OCI-LY7 (cell line): ENCODE measurements at regions not wholly inside any gene's neighbourhood (a gene's known extent, or its start where the extent isn't known, plus 50 kb on each side); places are given as distances from the start of the nearest gene placed in this dataset.

Experiments
- CTCF ChIP-seq: fragments of 200-600 bp; sonication (generic); conservative IDR thresholded peaks from 2 replicates; pipeline ENCODE4 v1.5.1; 2014; ENCODE audit warnings: mild to moderate bottlenecking, antibody characterized with exemption, low read length, moderate library complexity, mixed read lengths
- EZH2phosphoT487 ChIP-seq: fragments of 200-600 bp; sonication (generic); IDR thresholded peaks from 2 replicates; pipeline ENCODE4 v1.6.1; 2018; ENCODE audit warnings: low read depth, borderline replicate concordance, mild to moderate bottlenecking, mixed run types, antibody characterized with exemption, low read length, moderate library complexity, mixed read lengths

GRCh38 chr1:199590708-199591107 lies 436.8 kb upstream of the NR5A2 start:
- no peak for TF ChIP-seq CTCF
- TF ChIP-seq EZH2phosphoT487, result no peak
